HEK293 (cell line): ENCODE measurements at regions not wholly inside any gene's neighbourhood (a gene's known extent, or its start where the extent isn't known, plus 50 kb on each side); places are given as distances from the start of the nearest gene placed in this dataset.

ENCODE experiments used
- CTCF ChIA-PET: fragments of 350-600 bp; formaldehyde crosslinking; extraction: SDS; loops from one replicate; lab custom pipeline; 2021; ENCODE audit warnings: antibody characterized with exemption; lab: Yijun Ruan, JAX
- POLR2A ChIA-PET: fragments of 300-600 bp; formaldehyde crosslinking; extraction: SDS; loops from one replicate; lab custom pipeline; 2020; ENCODE audit warnings: antibody characterized with exemption, inconsistent platforms; lab: Yijun Ruan, JAX
- H3K27ac ChIP-seq: fragments of 200-500 bp; sonication (Bioruptor generic); 2 replicates; pipeline ENCODE4 v1.5.1; 2014; ENCODE audit warnings: low read depth, low read length, control low read depth, inconsistent platforms; ENCODE audit errors: extremely low read depth
- H3K36me3 ChIP-seq, 2 experiments: fragments of 200-500 bp in 1 of 2; sonication (Bioruptor generic) in 1 of 2; 1 replicate in 1 of 2; 2 replicates in 1 of 2; pipeline ENCODE4 v1.5.1; 2014 to 2017; ENCODE audit warnings: inconsistent platforms in 2 of 2, low read length in 2 of 2; ENCODE audit not compliant: control insufficient read depth in 2 of 2, insufficient read depth in 1 of 2
- H3K4me1 ChIP-seq: fragments of 200-500 bp; sonication (Bioruptor generic); 2 replicates; pipeline ENCODE4 v1.5.1; 2014; ENCODE audit warnings: mild to moderate bottlenecking, low read length, inconsistent platforms; ENCODE audit not compliant: control insufficient read depth, insufficient read depth
- H3K4me3 ChIP-seq: 2 replicates; pipeline ENCODE4 v1.5.1; 2011; ENCODE audit warnings: low read depth, mild to moderate bottlenecking, control low read depth, low read length, moderate library complexity
- H3K9me3 ChIP-seq: fragments of 200-500 bp; sonication (Bioruptor generic); 2 replicates; pipeline ENCODE4 v1.5.1; 2014; ENCODE audit warnings: low read depth, low read length, inconsistent platforms; ENCODE audit not compliant: control insufficient read depth, insufficient read depth
- BCL11B ChIP-seq: fragments of 450-650 bp; formaldehyde crosslinking; IDR thresholded peaks from 2 replicates; pipeline ENCODE4 v1.5.1; 2016; ENCODE audit warnings: low read depth, missing biosample characterization, missing genetic modification characterization
- PRDM6 ChIP-seq: fragments of 450-650 bp; formaldehyde crosslinking; IDR thresholded peaks from 2 replicates; pipeline ENCODE4 v1.5.1; 2017; ENCODE audit warnings: missing biosample characterization, missing genetic modification characterization
- ZBTB44 ChIP-seq: fragments of 450-650 bp; IDR thresholded peaks from 2 replicates; pipeline ENCODE4 v1.5.1; 2018; ENCODE audit warnings: missing biosample characterization, mild to moderate bottlenecking, missing genetic modification characterization
- ZBTB8A ChIP-seq: fragments of 450-650 bp; formaldehyde crosslinking; IDR thresholded peaks from 2 replicates; pipeline ENCODE4 v1.5.1; 2016; ENCODE audit warnings: missing biosample characterization, missing genetic modification characterization
- ZFHX2 ChIP-seq: fragments of 450-650 bp; formaldehyde crosslinking; conservative IDR thresholded peaks from 2 replicates; pipeline ENCODE4 v1.5.1; 2016; ENCODE audit warnings: missing biosample characterization, missing genetic modification characterization
- ZFP37 ChIP-seq: fragments of 450-650 bp; formaldehyde crosslinking; IDR thresholded peaks from 2 replicates; pipeline ENCODE4 v1.5.1; 2016; ENCODE audit warnings: missing biosample characterization, missing genetic modification characterization
- ZNF146 ChIP-seq: fragments of 450-650 bp; formaldehyde crosslinking; IDR thresholded peaks from 2 replicates; pipeline ENCODE4 v1.5.1; 2016; ENCODE audit warnings: missing biosample characterization, missing genetic modification characterization
- ZNF175 ChIP-seq: fragments of 450-650 bp; formaldehyde crosslinking; IDR thresholded peaks from 2 replicates; pipeline ENCODE4 v1.5.1; 2016; ENCODE audit warnings: missing biosample characterization, missing genetic modification characterization
- ZNF239 ChIP-seq: fragments of 450-650 bp; formaldehyde crosslinking; IDR thresholded peaks from 2 replicates; pipeline ENCODE4 v1.5.1; 2016; ENCODE audit warnings: missing biosample characterization, missing genetic modification characterization
- ZNF292 ChIP-seq: fragments of 450-650 bp; formaldehyde crosslinking; IDR thresholded peaks from 2 replicates; pipeline ENCODE4 v1.5.1; 2016; ENCODE audit warnings: low read depth, missing biosample characterization, missing genetic modification characterization, borderline replicate concordance
- ZNF404 ChIP-seq: fragments of 450-650 bp; formaldehyde crosslinking; IDR thresholded peaks from 2 replicates; pipeline ENCODE4 v1.5.1; 2017; ENCODE audit warnings: missing biosample characterization, missing genetic modification characterization
- ZNF529 ChIP-seq: fragments of 450-650 bp; formaldehyde crosslinking; IDR thresholded peaks from 2 replicates; pipeline ENCODE4 v1.5.1; 2017; ENCODE audit warnings: missing genetic modification characterization, missing biosample characterization; ENCODE audit not compliant: insufficient replicate concordance
- ZNF561 ChIP-seq: fragments of 450-650 bp; IDR thresholded peaks from 2 replicates; pipeline ENCODE4 v1.5.1; 2018; ENCODE audit warnings: missing biosample characterization, missing genetic modification characterization, borderline replicate concordance
- ZNF670 ChIP-seq: fragments of 450-650 bp; formaldehyde crosslinking; IDR thresholded peaks from 2 replicates; pipeline ENCODE4 v1.5.1; 2016; ENCODE audit warnings: missing biosample characterization, missing genetic modification characterization, low read depth
- ZNF843 ChIP-seq: fragments of 450-650 bp; formaldehyde crosslinking; IDR thresholded peaks from 2 replicates; pipeline ENCODE4 v1.5.1; 2016; ENCODE audit warnings: missing biosample characterization, missing genetic modification characterization
- ZSCAN23 ChIP-seq: fragments of 450-650 bp; formaldehyde crosslinking; IDR thresholded peaks from 2 replicates; pipeline ENCODE4 v1.5.1; 2016; ENCODE audit warnings: missing biosample characterization, missing genetic modification characterization
- TF ChIP-seq, protein P1 (sequence below): fragments of 450-650 bp; formaldehyde crosslinking; IDR thresholded peaks from 2 replicates; pipeline ENCODE4 v1.5.1; 2016; ENCODE audit warnings: missing biosample characterization, missing genetic modification characterization, borderline replicate concordance
- TF ChIP-seq, protein P2 (sequence below): fragments of 450-650 bp; formaldehyde crosslinking; IDR thresholded peaks from 2 replicates; pipeline ENCODE4 v1.5.1; 2017; ENCODE audit warnings: missing biosample characterization, missing genetic modification characterization
- TF ChIP-seq, protein P3 (sequence below): fragments of 450-650 bp; IDR thresholded peaks from 2 replicates; pipeline ENCODE4 v1.5.1; 2018; ENCODE audit warnings: missing biosample characterization, missing genetic modification characterization

DNA sequence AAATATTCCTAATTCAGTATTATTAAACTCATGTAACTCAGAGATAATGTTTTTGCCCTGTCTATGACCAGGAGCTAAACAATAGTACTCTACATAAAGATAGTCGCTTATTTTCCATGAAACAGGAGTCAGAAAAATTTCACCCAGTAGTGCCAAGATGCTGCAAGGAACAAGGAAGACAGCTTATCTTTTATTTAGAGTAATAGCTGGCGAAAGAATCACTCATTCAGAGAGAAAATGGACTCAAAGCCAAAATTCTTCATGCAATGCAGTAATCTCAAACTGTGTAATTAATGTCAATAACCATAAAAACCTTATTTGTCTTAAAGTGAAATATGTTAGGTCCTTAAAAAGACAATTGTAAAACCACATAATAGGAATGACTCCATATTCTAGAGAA is 477.8 kb downstream of the ANKRD50 start:
- TF ChIP-seq ZNF843 (0 out of 2 replicates have a peak, but pooled peaks have one; percentile 15), PRDM6 (tag by site-specific recombination) (peak; percentile 78), ZNF146 (tag by site-specific recombination) (no peak)
- CTCF ChIA-PET: no interaction called here
- H3K9me3 ChIP-seq: no peaks in the 10 kb centered on the region
- POLR2A ChIA-PET: no interaction called here
- no peaks in the 10 kb centered on the region for H3K36me3 ChIP-seq
- no peak overlapping the region for H3K4me3 ChIP-seq
- H3K27ac ChIP-seq: no peak overlapping the region
- H3K4me1 ChIP-seq: no peaks in the 10 kb centered on the region

GRCh38 chr4:124243671-124244366 is 468.7 kb downstream of the ANKRD50 start:
- TF ChIP-seq, protein P1, sequence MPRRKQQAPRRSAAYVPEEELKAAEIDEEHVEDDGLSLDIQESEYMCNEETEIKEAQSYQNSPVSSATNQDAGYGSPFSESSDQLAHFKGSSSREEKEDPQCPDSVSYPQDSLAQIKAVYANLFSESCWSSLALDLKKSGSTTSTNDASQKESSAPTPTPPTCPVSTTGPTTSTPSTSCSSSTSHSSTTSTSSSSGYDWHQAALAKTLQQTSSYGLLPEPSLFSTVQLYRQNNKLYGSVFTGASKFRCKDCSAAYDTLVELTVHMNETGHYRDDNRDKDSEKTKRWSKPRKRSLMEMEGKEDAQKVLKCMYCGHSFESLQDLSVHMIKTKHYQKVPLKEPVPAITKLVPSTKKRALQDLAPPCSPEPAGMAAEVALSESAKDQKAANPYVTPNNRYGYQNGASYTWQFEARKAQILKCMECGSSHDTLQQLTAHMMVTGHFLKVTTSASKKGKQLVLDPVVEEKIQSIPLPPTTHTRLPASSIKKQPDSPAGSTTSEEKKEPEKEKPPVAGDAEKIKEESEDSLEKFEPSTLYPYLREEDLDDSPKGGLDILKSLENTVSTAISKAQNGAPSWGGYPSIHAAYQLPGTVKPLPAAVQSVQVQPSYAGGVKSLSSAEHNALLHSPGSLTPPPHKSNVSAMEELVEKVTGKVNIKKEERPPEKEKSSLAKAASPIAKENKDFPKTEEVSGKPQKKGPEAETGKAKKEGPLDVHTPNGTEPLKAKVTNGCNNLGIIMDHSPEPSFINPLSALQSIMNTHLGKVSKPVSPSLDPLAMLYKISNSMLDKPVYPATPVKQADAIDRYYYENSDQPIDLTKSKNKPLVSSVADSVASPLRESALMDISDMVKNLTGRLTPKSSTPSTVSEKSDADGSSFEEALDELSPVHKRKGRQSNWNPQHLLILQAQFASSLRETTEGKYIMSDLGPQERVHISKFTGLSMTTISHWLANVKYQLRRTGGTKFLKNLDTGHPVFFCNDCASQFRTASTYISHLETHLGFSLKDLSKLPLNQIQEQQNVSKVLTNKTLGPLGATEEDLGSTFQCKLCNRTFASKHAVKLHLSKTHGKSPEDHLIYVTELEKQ (tag by site-specific recombination): no peak
- TF ChIP-seq ZNF239 (tag by site-specific recombination): no peak
- TF ChIP-seq BCL11B (tag by site-specific recombination): no peak
- no peak for TF ChIP-seq ZNF561
- no peak for TF ChIP-seq ZNF670 (tag by site-specific recombination)
- no peak for TF ChIP-seq ZFHX2 (tag by site-specific recombination)
- no peak for TF ChIP-seq ZNF404 (tag by site-specific recombination)
- TF ChIP-seq ZNF292 (tag by site-specific recombination): no peak
- TF ChIP-seq ZNF175 (tag by site-specific recombination): no peak
- no peak for TF ChIP-seq ZFP37
- no peak for TF ChIP-seq ZBTB8A (tag by site-specific recombination)
- no peak for TF ChIP-seq ZSCAN23
- no peak for TF ChIP-seq ZNF529 (tag by site-specific recombination)
- TF ChIP-seq, protein P2, sequence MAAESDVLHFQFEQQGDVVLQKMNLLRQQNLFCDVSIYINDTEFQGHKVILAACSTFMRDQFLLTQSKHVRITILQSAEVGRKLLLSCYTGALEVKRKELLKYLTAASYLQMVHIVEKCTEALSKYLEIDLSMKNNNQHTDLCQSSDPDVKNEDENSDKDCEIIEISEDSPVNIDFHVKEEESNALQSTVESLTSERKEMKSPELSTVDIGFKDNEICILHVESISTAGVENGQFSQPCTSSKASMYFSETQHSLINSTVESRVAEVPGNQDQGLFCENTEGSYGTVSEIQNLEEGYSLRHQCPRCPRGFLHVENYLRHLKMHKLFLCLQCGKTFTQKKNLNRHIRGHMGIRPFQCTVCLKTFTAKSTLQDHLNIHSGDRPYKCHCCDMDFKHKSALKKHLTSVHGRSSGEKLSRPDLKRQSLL: no peak
- no peak for TF ChIP-seq ZBTB44
- TF ChIP-seq, protein P3, sequence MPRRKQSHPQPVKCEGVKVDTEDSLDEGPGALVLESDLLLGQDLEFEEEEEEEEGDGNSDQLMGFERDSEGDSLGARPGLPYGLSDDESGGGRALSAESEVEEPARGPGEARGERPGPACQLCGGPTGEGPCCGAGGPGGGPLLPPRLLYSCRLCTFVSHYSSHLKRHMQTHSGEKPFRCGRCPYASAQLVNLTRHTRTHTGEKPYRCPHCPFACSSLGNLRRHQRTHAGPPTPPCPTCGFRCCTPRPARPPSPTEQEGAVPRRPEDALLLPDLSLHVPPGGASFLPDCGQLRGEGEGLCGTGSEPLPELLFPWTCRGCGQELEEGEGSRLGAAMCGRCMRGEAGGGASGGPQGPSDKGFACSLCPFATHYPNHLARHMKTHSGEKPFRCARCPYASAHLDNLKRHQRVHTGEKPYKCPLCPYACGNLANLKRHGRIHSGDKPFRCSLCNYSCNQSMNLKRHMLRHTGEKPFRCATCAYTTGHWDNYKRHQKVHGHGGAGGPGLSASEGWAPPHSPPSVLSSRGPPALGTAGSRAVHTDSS: no peak
- TF ChIP-seq, all 188 proteins: peak for 0
- H3K4me1 ChIP-seq: no peaks in the 10 kb centered on the region
- ChIA-PET CTCF (no interaction called here), POLR2A (no interaction called here)
- no peak overlapping the region for H3K4me3 ChIP-seq
- H3K9me3 ChIP-seq: no peaks in the 10 kb centered on the region
- H3K36me3 ChIP-seq: no peaks in the 10 kb centered on the region
- H3K27ac ChIP-seq: no peak overlapping the region
